ENCODE measurements at regions not wholly inside any gene's neighbourhood (a gene's known extent, or its start where the extent isn't known, plus 50 kb on each side); places are given as distances from the start of the nearest gene placed in this dataset.

DNA sequence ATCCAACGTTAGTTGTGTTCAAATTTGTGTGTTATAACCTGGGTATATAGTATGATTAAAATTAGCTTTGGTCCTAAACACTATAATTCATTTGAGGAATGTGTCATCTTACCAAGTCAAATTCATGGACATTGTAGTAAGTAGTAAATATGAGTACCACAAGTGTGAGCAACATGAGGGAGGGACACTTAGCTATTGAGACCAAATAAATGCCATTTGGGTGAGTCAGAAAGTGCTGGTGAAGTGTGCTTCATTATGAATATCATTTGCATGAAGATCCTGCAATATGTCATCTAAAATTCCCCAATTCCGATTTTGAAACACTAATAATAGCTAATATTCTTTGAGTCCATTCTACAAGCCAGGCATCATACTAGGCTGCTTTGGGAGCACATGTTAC, 336.7 kb upstream of the KIF2A start:
- Histone ChIP-seq H3K4me3 (ENCODE audit: low read depth in 2 of 2, low read length in 1 of 2) (no peak overlapping the region), H3K9ac (no peak overlapping the region), H3K27me3 (ENCODE audit: insufficient read depth) (no peaks in the 10 kb centered on the region), H3K4me2 (no peak overlapping the region), H3K9me2 (no peaks in the 10 kb centered on the region), H4K20me1 (ENCODE audit: insufficient read depth) (no peaks in the 10 kb centered on the region), H3K27ac (ENCODE audit: low read depth in 2 of 2, low read length in 1 of 2) (no peak overlapping the region), H3K36me3 (replicated peaks in 1 of 2; ENCODE audit: control insufficient read depth in 1 of 2, insufficient read depth in 2 of 2, low read length in 1 of 2) (no peaks in the 10 kb centered on the region), H3F3A (replicated peaks; ENCODE audit: insufficient read depth) (no peaks in the 10 kb centered on the region), H2AFZ (ENCODE audit: low read depth) (no peak overlapping the region), H3K4me1 (ENCODE audit: control insufficient read depth in 1 of 2, insufficient read depth in 2 of 2, low read depth in 1 of 2, low read length in 1 of 2) (no peaks in the 10 kb centered on the region), H3K9me3 (no peaks in the 10 kb centered on the region), H3K79me2 (ENCODE audit: insufficient read depth) (no peaks in the 10 kb centered on the region)
- CTCF ChIA-PET: no interaction called here
- POLR2A ChIA-PET: no interaction called here
- WGBS (ENCODE audit: low lambda C conversion rate): 21% methylated on average over 2 of the region's 2 CpGs
- TF ChIP-seq, protein P1, sequence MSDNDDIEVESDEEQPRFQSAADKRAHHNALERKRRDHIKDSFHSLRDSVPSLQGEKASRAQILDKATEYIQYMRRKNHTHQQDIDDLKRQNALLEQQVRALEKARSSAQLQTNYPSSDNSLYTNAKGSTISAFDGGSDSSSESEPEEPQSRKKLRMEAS (IDR thresholded peaks at IDR 0.05; ENCODE audit: low read depth): no peak
- TF ChIP-seq RFX5 (IDR thresholded peaks at IDR 0.05; ENCODE audit: low read length) (no peak), GABPA (IDR thresholded peaks at IDR 0.05; ENCODE audit: low read depth) (no peak), NFIC (IDR thresholded peaks at IDR 0.05; ENCODE audit: borderline replicate concordance) (no peak), YY1 (IDR thresholded peaks at IDR 0.05; ENCODE audit: low read depth) (no peak), JUND (IDR thresholded peaks at IDR 0.05) (no peak), EP300 (IDR thresholded peaks at IDR 0.05; ENCODE audit: borderline replicate concordance in 1 of 2, low read depth in 1 of 2, low read length in 1 of 2) (no peak), TCF12 (IDR thresholded peaks at IDR 0.05) (no peak), FOXM1 (IDR thresholded peaks at IDR 0.05; ENCODE audit: low read depth) (no peak), MEF2A (IDR thresholded peaks at IDR 0.05; ENCODE audit: borderline replicate concordance, low read depth) (no peak), TAF1 (IDR thresholded peaks at IDR 0.05; ENCODE audit: borderline replicate concordance, low read depth, low read length) (no peak), POLR2AphosphoS5 (IDR thresholded peaks at IDR 0.05; ENCODE audit: low read depth, low read length) (no peak)
- TF ChIP-seq, protein P2, sequence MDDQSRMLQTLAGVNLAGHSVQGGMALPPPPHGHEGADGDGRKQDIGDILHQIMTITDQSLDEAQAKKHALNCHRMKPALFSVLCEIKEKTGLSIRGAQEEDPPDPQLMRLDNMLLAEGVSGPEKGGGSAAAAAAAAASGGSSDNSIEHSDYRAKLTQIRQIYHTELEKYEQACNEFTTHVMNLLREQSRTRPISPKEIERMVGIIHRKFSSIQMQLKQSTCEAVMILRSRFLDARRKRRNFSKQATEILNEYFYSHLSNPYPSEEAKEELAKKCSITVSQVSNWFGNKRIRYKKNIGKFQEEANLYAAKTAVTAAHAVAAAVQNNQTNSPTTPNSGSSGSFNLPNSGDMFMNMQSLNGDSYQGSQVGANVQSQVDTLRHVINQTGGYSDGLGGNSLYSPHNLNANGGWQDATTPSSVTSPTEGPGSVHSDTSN (IDR thresholded peaks at IDR 0.05): no peak
- TF ChIP-seq, protein P3, sequence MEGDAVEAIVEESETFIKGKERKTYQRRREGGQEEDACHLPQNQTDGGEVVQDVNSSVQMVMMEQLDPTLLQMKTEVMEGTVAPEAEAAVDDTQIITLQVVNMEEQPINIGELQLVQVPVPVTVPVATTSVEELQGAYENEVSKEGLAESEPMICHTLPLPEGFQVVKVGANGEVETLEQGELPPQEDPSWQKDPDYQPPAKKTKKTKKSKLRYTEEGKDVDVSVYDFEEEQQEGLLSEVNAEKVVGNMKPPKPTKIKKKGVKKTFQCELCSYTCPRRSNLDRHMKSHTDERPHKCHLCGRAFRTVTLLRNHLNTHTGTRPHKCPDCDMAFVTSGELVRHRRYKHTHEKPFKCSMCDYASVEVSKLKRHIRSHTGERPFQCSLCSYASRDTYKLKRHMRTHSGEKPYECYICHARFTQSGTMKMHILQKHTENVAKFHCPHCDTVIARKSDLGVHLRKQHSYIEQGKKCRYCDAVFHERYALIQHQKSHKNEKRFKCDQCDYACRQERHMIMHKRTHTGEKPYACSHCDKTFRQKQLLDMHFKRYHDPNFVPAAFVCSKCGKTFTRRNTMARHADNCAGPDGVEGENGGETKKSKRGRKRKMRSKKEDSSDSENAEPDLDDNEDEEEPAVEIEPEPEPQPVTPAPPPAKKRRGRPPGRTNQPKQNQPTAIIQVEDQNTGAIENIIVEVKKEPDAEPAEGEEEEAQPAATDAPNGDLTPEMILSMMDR (IDR thresholded peaks at IDR 0.05): no peak
- TF ChIP-seq, protein P4, sequence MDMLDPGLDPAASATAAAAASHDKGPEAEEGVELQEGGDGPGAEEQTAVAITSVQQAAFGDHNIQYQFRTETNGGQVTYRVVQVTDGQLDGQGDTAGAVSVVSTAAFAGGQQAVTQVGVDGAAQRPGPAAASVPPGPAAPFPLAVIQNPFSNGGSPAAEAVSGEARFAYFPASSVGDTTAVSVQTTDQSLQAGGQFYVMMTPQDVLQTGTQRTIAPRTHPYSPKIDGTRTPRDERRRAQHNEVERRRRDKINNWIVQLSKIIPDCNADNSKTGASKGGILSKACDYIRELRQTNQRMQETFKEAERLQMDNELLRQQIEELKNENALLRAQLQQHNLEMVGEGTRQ (IDR thresholded peaks at IDR 0.05; ENCODE audit: borderline replicate concordance, low read depth, low read length): no peak
- TF ChIP-seq, protein P5, sequence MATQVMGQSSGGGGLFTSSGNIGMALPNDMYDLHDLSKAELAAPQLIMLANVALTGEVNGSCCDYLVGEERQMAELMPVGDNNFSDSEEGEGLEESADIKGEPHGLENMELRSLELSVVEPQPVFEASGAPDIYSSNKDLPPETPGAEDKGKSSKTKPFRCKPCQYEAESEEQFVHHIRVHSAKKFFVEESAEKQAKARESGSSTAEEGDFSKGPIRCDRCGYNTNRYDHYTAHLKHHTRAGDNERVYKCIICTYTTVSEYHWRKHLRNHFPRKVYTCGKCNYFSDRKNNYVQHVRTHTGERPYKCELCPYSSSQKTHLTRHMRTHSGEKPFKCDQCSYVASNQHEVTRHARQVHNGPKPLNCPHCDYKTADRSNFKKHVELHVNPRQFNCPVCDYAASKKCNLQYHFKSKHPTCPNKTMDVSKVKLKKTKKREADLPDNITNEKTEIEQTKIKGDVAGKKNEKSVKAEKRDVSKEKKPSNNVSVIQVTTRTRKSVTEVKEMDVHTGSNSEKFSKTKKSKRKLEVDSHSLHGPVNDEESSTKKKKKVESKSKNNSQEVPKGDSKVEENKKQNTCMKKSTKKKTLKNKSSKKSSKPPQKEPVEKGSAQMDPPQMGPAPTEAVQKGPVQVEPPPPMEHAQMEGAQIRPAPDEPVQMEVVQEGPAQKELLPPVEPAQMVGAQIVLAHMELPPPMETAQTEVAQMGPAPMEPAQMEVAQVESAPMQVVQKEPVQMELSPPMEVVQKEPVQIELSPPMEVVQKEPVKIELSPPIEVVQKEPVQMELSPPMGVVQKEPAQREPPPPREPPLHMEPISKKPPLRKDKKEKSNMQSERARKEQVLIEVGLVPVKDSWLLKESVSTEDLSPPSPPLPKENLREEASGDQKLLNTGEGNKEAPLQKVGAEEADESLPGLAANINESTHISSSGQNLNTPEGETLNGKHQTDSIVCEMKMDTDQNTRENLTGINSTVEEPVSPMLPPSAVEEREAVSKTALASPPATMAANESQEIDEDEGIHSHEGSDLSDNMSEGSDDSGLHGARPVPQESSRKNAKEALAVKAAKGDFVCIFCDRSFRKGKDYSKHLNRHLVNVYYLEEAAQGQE (IDR thresholded peaks at IDR 0.05; ENCODE audit: low read depth, low read length): no peak
- TF ChIP-seq, protein P6, sequence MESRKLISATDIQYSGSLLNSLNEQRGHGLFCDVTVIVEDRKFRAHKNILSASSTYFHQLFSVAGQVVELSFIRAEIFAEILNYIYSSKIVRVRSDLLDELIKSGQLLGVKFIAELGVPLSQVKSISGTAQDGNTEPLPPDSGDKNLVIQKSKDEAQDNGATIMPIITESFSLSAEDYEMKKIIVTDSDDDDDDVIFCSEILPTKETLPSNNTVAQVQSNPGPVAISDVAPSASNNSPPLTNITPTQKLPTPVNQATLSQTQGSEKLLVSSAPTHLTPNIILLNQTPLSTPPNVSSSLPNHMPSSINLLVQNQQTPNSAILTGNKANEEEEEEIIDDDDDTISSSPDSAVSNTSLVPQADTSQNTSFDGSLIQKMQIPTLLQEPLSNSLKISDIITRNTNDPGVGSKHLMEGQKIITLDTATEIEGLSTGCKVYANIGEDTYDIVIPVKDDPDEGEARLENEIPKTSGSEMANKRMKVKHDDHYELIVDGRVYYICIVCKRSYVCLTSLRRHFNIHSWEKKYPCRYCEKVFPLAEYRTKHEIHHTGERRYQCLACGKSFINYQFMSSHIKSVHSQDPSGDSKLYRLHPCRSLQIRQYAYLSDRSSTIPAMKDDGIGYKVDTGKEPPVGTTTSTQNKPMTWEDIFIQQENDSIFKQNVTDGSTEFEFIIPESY (IDR thresholded peaks at IDR 0.05; ENCODE audit: borderline replicate concordance, low read depth): no peak
- TF ChIP-seq, protein P7, sequence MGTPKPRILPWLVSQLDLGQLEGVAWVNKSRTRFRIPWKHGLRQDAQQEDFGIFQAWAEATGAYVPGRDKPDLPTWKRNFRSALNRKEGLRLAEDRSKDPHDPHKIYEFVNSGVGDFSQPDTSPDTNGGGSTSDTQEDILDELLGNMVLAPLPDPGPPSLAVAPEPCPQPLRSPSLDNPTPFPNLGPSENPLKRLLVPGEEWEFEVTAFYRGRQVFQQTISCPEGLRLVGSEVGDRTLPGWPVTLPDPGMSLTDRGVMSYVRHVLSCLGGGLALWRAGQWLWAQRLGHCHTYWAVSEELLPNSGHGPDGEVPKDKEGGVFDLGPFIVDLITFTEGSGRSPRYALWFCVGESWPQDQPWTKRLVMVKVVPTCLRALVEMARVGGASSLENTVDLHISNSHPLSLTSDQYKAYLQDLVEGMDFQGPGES (IDR thresholded peaks at IDR 0.05; ENCODE audit: low read depth, low read length): no peak
- TF ChIP-seq, protein P8, sequence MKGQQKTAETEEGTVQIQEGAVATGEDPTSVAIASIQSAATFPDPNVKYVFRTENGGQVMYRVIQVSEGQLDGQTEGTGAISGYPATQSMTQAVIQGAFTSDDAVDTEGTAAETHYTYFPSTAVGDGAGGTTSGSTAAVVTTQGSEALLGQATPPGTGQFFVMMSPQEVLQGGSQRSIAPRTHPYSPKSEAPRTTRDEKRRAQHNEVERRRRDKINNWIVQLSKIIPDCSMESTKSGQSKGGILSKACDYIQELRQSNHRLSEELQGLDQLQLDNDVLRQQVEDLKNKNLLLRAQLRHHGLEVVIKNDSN (IDR thresholded peaks at IDR 0.05; ENCODE audit: borderline replicate concordance, low read depth): no peak
- DNase-seq: no peak
